H54 (cell line): ENCODE measurements at regions not wholly inside any gene's neighbourhood (a gene's known extent, or its start where the extent isn't known, plus 50 kb on each side); places are given as distances from the start of the nearest gene placed in this dataset.
A peak's percentile ranks its signal among the peaks of the same experiment; 100 is the strongest.

Experiments
- DNase-seq: peaks from one replicate; pipeline ENCODE4 v3.0.0; 2011; ENCODE audit warnings: low spot score, mixed read lengths; ENCODE audit not compliant: insufficient read length
- FAIRE-seq: peaks from 3 replicates; lab custom pipeline; 2011; peaks lifted over from hg19 to GRCh38; lab: Jason Lieb, UNC
- POLR2A ChIP-seq: IDR thresholded peaks from 2 replicates; pipeline ENCODE4 v1.6.1; 2011; ENCODE audit warnings: low read depth, mild to moderate bottlenecking, low read length

DNA sequence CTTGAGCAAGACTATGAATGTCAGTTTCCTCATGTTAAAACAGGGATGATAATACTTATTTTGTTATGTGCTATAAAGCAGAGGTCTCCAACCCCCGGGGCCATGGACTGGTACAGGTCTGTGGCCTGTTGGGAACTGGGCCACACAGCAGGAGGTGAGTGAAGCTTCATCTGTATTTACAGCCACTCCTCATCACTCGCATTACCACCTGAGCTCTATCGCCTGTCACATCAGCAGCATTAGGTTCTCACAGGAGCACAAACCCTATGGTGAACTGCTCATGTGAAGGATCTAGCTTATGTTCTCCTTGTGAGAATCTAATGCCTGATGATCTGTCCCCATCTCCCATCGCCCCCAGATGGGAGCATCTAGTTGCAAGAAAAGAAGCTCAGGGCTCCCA is 365.3 kb upstream of the SMIM30 start:
- no peak for TF ChIP-seq POLR2A
- FAIRE-seq (no peak), DNase-seq (no peak)

DNA sequence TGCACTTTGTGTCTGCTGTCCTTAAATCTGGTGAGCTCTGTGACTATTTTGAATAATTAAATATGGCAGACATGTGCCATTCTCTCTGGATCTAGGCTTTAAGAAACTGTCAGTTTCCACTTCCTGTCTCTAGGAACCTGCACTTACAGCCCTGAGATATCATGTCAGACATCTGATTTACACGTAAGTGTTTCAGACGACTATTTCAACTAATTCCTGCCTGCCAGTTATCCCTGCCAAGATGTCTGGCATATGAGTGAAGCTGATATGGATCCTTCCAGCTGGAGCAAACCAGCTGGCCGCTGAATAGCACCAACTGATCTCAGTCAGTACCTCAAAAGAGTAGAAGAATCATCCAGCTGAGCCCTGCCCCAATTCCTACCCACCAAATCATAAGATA is 362.2 kb upstream of the SMIM30 start:
- TF ChIP-seq POLR2A: no peak
- FAIRE-seq: no peak

DNA sequence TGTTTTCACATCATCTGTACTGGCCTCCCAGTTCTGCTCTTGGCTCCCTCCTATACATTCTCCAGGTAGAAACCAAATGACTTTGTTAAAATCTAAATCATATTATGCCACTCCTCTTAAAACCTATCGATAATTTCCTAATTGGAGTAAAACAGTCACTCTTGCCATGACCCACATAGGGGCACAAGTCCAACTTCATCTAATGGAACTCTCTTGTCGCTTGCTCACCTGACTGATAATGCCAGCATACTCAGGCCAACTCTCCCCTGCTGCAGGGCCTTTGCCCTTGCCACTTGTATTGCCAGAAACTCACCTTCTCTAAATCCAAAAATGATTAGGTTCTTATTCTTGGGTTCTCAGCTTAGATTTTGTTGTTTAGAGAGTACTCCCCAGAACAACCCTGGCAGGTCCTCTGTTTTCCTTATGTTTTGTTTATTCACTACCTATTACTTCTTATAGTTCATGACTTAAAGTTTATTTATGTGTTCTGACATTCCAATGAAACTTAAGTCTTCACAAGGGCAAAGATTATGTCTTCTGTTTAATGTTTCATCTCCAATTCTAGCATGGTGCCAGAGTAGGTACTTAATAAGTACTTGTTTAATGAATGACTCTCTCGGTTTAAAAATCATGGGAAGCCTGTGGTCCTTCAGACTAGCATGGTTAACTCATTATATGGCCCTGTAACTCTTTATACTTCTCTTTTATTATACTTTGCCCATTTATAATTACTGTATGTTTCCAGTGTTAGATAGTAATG is 345.9 kb upstream of the SMIM30 start:
- no peak for FAIRE-seq

More for the DNA sequence above, 362.2 kb upstream of the SMIM30 start:
- DNase-seq: no peak

DNA sequence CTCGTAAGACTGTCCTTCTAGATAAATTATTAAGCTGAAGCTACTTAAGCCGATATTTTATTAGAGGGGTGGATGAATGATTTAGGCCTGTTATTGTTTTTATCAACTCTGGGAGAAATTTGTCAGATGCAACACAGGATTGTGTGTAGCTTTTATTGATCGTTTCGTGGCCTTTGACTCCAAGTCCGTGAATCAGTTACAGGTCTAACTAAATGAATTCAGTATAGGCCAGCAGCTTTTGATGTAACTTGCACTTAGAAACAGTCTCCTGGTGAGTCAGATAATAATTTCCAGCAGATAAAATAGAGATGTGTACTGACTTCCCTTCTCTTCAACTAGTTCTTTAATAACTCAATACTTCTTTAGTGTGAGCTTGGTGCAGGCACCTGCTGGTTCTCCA is 341.7 kb upstream of the SMIM30 start:
- FAIRE-seq (no peak), DNase-seq (no peak)
- TF ChIP-seq POLR2A: no peak

More for the DNA sequence above, 345.9 kb upstream of the SMIM30 start:
- no peak for TF ChIP-seq POLR2A
- no peak for DNase-seq

DNA sequence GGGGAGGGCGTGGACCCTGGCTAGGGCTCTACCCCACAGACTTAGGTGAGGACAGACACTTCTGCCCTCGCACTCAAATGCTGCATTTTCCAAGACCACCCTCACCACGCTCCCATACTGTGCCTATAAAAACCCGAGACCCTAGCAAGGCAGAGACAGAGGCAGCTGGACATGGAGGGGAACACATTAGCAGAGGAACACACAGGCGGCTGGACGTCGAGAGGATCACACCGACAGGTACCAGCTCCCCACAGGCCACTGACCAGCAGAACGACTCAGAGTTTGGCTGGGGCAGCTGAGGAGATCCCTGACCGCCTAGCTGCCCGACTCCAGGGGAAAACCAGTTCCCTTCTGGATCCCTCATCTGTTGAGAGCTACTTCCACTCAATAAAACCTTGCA is 338.2 kb upstream of the SMIM30 start:
- FAIRE-seq (no peak), DNase-seq (no peak)
- TF ChIP-seq POLR2A: no peak

DNA sequence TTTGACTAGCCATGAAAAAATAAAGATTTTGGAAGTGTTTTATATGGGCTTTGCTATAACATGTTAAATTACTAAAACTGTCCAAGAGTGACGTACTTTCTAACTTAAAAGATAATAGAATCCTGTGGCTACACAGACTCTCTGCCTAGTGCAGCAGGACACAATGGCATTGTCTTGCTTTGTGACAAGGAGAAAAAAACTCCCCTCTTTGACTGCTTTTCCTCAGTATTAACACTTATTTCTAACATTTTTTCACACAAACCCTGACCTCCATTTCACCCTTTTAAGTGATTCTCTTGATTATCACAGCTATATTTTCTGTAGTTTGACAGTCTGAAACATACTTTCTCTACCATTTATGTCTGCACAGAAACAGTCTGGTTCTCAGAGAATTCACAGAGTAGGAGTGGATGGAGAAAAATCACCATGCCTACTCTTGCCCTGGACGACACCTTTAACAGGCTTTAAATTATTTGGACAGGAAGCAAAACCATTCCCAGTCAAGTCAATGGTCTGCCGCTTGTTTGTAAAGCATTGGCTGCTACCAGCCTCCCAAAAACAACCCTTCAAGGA is 336.3 kb upstream of the SMIM30 start:
- FAIRE-seq: no peak
- no peak for TF ChIP-seq POLR2A
- no peak for DNase-seq

DNA sequence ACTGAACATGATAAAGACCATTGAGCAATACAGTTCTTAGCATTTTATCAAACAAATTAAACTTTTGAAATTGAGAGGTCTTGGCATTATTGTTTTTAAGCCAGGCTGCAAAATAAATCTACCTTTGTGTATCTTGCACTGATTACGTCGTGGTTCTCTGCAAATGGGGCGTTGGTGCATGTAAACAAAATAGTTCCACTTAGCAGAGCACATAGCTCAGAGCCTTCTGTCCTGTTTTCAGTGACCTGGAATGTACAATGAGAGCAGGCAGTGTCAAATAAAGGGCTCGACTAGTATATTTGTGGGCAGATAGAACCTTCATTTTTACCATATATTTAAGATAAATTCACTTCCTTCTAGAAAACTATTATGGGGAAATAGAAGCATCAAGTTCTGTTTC is 333.9 kb upstream of the SMIM30 start:
- FAIRE-seq: no peak
- no peak for TF ChIP-seq POLR2A
- no peak for DNase-seq

DNA sequence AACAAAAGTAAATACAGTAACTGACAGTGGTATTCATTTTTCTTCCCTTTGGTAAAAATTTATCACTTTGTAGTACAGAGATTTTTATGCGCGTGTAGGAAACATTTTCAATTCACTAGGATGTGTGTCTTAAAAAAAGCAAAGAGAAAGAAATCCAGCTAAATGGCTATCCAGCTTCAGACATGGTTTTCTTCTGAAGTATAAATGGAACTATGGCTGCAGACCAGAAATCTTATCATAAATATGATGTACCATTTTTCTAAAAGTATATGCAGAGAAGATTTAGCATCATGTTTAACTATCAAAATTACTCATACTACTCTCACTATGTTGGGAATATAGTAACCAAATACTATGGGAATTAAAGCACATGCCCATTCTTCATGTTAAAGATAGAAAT is 328.4 kb upstream of the SMIM30 start:
- TF ChIP-seq POLR2A: no peak
- FAIRE-seq (no peak), DNase-seq (no peak)

DNA sequence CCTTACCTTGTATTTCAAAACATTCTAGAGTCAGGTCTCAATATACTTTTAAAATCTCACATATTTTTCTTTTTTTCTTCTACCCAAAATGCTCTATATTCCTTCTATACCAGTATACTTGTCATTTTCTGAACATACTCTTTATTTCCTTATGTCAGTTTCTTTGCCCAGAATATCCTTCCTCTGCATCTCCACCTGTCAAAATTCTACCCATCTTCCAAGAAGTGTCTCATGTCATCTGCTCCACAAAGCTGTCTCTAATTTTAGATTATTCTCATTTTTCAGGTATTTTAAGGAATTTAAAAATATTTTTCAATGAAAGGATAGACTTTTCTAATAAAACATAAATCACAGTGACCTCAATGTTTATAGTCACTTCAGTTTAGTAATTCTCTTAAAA is 328.0 kb upstream of the SMIM30 start:
- FAIRE-seq: no peak
- no peak for DNase-seq
- no peak for TF ChIP-seq POLR2A

DNA sequence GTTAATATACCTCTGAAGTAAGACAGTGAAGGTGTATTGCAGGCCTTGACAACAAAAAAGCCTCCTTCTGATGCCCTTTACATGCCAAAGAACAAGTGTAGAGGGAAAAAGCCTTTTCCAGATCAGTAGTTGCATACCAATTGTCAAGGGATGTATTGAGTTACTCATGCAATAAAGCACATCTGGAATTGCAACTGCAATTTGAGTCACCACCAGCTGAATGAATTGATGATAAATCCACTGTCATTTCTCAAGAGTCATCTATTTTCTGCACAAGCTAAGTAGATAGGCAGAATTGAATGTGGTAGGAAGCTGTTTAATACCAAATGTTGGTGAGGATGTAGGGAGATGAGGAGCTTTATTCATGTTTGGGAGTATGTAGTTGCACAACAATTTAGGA is 325.9 kb upstream of the SMIM30 start:
- DNase-seq (no peak), FAIRE-seq (no peak)
- TF ChIP-seq POLR2A: no peak

DNA sequence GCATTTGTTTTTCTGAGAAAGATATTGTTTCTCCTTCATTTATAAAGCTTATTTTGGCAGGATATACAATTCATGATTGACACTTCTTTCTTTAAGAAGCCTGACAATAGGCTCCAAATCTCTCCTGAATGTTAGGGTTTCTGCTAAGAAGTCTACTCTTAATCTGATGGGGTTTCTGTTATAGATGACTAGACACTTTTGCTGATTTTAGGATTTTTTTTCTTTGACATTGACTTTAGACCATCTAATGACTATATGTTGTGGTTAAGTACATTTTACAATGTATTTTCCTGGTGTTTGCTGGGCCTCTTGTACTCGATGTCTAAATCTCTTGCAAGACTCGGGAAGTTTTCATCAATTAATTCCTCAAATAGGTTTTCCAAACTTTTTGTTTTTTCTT is 321.8 kb upstream of the SMIM30 start:
- DNase-seq (no peak), FAIRE-seq (no peak)
- TF ChIP-seq POLR2A: no peak

DNA sequence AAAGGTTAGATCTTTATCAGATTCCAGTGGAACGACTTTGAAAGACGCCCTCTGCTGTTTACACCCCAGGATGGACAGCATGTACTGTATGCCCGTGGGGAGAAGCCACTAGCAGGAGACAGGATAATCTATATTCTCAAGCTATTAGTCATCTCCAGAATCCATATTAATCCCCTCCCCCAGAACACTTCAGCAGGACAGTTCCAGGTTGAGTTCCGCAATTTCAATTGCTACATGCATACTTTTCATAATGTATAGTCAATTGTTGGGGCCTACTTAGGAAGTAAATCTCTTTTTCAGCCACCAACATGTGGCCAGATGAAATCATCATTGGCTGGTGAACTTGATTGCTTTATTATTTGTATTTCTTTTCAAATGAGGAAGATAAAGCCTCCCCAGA is 313.1 kb upstream of the SMIM30 start:
- no peak for TF ChIP-seq POLR2A
- FAIRE-seq (no peak), DNase-seq (no peak)

DNA sequence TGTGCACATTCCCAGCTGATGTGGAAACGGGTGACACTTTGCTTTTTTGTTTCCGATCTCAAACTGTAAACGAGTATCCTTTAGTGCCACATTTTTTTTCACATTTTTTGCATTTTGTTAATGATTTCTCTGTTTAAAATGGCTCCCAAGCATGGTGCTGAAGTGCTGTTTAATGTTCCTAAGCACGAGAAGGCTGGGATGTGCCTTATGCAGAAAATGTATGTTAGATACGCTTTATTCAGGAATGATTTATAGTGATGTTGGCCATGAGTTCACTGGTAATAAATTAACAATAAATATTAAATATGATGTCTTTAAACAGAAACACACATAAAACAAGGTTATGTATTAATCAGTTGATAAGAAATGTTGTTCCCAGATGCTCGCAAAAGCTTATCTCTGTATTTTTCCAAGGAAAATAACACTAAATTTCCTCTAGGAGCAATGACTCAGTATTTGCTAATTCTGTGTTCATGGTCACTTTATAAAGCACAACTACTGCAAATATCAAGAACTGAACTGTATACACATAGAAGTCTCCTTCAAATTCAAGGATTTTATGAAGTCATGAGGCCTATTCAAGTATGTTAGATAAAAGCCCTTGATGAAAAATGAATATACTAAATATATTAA is 305.9 kb upstream of the SMIM30 start:
- no peak for TF ChIP-seq POLR2A

DNA sequence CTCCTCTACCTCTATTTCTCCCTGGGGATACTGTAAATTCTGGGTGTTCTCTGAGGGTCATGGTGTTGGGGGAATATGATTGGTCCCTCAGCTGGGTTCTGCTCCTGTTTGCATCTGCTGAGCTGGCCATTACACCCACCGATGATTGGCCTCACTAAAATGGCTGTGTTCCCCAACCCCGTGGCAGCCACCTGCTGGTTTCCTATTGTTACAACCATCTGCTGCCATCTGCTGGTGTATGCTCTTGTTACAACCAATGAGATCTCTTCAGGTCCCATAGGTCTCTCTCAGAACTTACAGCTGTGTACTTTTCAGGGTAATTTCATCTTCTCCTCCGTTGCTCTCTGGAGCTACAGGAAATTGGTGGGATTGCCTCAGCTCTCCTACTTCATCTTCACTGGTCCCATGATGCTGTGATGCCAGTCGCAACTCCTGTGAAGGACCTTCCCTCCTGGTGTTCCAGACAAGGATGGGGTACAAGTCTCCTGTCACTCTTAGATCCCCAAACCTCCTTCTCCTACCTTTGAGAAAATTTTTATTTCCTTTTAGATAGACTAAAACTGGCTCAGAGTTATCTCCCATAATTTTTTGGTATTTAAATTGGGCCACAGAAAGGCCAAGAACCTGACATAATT is 303.5 kb upstream of the SMIM30 start:
- FAIRE-seq (peak; percentile 97), DNase-seq (peak; percentile 32)
- TF ChIP-seq POLR2A: no peak

More for the DNA sequence above, 305.9 kb upstream of the SMIM30 start:
- DNase-seq: no peak
- no peak for FAIRE-seq

DNA sequence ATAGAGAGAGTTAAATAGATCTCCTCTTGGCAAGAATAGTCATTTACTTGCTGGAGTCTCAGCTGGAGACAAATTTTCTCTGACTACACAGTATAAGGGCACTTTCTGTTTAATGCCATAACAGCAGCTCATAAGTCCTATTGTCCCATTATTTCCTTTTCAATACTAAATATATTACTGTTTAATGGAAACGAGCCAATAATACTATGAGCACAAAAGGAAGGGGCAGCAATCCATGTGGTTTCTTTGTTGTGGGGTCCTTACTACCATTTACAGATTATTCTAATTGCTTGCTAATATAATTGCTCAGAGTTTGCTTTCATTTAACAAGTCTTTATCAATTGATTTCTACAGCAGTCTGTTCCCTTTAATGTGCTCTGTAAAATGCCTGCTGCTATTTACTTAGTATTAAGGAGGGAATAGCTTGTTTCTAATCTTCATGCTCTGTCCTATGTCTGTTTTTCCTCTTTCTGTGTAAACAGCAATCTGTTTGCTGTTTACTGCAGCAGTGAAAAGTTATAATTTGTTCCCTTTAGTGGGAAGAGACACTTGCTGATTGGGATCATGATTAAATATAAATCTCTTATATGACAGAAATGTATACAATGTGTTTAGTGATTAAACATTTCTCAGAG is 296.2 kb upstream of the SMIM30 start:
- no peak for DNase-seq
- TF ChIP-seq POLR2A: no peak
- FAIRE-seq: no peak
